HG03066 (cell line): ENCODE measurements at regions not wholly inside any gene's neighbourhood (a gene's known extent, or its start where the extent isn't known, plus 50 kb on each side); places are given as distances from the start of the nearest gene placed in this dataset.
"Not testable (repeated sequence)": the region's sequence is repeated elsewhere in the genome, so short reads cannot be mapped to it uniquely, and the experiment has no call there.

Experiments
- ATAC-seq: cut with Tn5 transposase; IDR thresholded peaks from one replicate; pipeline ENCODE4 v1.9.1; 2021; ENCODE audit warnings: low read depth; ENCODE audit not compliant: unreplicated experiment

DNA sequence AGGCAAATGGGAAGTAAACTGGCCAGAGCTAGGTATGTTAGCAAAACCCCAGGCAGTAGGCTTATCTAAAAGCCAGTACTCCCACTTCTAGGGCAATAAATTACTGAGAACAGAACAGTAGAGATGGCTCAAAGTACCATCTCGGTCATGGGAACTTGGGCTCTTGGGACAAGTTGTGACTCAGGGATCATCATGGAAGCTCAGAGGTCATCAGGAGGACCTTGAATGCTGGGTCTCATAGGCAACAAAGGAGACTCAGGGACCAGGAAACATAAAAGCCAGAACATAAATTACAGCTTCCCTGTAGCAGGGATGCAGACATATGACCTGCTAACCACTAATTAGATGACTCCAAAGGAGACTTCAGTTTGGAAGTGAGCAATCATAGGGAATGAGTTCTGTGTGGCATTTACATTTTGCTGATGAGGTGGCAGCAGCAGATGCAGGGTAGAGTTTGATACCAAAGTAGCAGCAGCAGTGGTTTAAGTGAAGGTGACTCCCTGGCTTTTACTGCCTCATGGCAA is 97.6 kb upstream of the SCAF11 start:
- no peak for ATAC-seq

DNA sequence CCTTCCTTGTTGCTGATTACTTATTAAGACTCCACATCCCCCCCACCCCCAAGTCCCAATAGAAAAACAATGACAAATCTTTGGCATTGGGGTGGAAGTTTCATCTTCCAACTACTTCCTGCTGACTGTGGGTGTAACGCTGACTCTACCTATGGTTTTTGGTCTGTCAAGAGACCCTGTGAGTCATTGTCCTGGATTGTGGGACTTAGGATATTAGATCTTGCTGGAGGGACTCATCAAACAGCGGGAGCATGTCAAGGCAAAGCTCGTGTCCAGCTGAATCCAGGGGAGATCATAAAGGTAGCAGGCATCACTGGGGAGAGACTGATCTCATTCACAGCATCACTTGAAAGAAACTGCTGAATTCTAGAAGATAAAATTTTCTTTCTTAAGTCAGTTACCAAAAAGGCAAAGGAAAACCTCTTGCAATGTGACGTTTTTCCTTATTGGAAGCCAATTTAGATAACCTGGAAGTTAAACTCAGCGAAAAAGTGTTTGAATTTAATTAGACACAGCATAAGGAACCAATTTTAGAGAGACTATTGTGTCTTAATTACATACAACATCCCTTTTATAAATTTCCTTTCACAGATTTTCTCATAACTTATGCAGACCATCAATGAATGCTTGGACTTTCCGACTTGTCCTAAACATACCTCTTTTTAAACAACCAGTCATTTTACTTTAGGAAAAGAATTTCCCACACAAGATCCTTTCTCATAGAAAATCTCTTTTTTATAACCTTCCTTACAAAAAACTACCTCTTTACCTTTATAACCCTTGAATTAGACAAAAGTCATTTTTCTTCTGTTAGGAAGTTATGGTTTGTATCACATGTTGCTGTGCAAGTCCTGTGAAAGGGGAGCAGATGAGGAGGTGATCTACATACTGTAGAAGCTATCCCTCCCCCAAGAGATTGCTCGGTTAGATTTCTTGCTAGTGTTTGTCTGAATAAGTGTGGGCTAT is 94.6 kb upstream of the SCAF11 start:
- no peak for ATAC-seq

DNA sequence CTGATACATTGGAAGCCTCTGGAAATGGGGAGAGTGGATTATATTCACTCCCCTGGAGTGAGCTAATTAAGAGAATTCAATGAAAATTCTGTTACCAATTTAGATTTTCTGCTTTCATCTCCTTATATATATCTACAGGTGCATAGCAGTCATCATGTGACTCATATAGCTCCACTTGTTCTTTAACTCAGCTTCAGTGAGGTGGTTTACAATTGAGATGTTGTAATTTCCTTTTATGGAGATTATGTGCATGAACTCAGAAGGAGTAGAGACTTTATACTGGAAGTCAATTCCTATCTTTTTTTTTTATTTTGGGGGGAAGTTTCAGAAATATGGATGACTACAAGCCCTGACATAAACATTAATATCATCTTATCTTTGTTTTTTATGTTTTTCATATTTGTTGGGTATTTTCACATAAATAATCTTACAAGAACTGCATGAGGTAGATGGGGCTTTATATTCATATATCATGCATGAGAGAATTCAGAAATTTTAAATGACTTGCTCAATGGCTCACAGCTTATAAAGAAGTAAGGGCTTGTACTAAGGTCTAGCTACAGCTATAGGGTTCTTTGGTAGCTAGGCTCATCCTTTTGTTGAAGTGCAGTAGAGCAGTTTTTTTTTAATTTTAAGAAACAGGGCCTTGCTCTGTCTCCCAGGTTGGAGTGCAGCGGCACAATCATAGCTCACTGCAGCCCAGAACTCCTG is 92.3 kb upstream of the SCAF11 start:
- no peak for ATAC-seq

DNA sequence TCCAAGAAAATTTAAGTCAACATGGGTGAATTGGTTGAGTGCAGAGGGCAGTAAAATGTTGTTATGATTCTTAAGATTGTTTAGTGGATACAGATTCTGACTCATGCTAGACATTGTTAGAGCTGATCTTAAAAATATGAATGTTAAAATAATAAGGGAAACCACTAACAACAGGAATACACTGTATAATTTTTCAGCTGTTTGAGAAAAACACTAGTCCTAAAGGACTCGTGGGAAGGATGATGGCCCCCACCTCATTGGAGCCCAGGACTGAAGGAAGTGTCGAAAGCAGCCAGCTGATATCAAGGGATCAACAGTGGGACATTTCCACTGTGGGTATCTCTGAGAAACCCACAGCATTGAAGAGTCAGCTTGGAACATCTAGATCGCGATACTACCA is 82.9 kb upstream of the SCAF11 start:
- ATAC-seq = no peak

DNA sequence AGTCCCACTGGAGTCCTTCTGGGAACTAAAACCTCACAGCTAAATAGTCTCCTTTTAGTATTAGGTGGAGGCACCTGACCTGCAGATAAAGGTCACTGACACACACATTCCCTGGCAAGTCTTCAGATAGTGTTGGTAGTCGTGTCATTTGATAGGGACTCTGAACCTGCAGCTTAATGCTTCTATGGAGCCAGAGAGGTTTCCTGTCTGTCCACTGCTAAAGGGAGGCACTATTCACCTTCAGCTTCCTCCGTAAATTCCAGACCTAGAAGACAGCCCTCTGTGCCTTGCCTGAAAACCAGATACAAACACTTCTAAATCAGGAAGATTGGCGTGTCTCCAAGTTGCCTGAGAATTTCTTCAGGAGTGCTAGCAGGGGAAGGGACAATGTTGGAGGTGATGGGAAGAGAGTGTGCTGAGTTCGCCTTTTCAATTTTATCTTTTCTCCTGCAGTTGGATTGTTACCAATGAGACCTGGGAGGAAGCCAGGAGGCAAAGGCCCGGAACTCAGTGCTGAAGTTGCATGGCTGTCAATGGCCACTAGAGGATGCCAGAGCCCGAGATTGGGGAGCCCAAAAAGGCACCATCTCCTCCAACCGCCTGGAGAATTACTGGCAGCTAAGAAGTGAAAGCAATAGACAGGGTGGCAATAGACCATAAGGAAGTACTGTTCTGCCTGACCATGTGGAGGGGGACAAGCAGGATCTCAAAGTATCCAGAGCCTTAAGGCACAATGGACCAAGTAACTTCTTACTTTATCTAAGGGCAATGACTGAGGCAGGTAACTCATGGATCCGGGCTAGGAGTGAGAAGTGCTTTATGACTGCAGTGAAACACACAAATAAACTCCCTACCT is 81.6 kb upstream of the SCAF11 start:
- peak; percentile 93 for ATAC-seq

DNA sequence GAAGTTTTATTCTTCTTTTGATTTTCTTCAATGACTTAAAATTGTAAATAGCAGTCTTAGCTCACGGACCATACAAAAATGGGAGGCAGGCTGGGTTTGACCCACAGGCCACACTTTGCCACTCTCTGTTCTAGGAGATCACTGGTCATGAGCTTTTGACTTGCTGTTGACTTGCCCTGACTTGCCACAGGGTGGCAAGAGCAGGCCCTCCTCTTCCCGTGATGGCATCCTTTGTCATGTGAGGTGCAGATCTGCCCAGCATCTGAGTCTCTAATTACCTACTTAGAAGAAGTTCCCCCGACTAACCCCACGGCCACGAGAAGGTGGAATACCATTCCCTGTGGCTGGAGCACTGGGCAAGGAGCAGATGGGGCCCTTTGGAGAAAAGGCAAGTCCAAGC is 81.0 kb upstream of the SCAF11 start:
- no peak for ATAC-seq

DNA sequence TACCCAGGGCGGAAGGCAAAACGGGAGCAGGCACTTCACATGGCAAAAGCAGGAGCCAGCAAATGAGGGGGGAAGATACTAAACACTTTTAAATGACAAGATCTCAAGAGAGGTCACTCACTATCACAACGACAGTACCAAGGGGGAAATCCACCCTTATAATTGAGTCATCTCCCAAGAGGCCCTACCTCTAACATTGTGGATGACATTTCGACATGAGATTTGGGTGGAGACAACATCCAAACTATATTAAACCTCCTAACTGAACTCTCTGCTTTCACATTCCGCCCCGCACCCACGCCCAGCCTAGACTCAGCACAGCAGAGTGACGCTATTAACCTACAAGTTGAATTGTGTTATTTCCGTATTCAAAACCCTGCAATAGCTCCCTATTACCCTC is 76.7 kb upstream of the SCAF11 start:
- ATAC-seq = no peak

DNA sequence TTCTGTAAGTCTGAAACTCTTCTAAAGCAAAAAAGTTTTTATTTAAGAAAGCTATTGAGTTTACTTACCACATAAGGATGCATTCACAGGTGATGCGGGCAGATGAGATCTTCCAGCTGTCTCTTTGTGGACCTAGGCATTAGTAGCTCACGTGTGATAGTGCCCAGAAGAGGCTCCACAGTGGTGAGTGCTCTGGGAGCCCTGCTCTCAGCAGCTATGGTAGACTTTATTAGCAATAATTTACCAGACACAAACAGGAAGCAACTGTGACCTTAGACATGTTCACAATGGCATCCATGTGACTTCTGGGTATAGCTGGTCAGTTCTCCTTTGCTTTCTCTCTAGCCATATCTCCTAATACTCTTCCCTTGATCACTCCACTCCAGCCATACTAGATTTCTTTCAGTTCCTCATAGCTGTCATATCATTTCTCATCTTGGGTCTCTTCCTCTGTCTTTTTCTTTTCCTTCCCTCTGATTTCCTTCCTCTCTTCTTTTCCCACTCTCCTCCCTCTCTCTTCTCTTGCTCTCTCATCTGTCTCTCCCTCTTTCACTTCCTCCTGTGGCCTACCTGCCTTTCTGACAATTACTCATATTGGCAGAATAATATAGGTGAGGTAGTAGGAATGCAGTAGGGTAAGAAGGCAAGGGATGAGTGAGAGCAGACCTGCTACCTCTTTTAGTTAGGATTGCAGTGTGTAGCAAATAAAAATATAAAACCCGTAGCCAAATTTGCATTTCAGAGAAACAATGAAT is 75.2 kb upstream of the SCAF11 start:
- peak; percentile 74 for ATAC-seq

DNA sequence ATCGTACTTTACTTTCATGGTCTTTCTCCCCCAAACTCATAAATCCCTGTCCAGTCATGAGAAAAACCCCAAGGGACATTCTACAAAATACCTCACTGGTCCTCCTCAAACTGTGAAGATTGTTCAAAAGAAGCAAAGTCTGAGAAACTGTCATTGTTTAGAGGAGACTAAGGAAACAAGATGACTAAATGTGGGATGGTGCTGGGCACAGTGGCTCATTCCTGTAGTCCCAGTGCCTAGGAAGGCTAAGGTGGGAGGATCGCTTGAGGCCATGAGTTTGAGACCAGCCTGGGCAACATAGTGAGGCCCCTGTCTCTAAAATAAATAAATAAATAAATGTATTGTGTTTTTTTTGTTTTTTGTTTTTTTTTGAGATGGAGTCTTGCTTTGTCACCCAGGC is 74.2 kb upstream of the SCAF11 start:
- ATAC-seq = no peak

DNA sequence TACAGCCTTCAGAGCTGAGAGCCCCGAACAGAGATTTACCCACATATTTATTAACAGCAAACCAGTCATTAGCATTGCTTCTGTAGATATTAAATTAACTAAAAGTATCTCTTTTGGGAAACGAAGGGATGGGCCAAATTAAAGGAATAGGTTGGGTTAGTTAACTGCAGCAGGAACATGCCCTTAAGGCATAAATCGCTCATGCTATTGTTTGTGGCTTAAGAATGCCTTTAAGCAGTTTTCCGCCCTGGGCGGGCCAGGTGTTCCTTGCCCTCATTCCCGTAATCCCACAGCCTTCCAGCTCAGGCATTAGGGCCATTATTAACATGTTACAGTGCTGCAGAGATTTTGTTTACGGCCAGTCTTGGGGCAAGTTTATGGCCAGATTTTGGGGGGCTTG is 68.3 kb upstream of the SCAF11 start:
- not testable (repeated sequence) for ATAC-seq

DNA sequence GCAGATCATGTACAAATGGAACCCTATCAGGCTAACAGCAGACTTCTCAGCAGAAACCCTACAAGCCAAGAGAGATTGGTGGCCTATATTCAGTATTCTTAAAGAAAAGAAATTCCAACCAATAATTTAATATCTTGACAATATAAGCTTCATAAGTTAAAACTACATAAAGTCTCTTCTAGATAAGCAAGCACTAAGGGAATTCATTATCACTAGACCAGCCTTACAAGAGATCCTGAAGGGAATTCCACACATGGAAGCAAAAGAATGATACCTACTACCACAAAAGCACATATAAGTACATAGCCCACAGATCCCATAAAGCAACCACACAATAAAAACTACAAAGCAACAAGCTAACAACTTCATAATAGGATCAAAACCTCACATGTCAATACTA is 60.4 kb upstream of the SCAF11 start:
- ATAC-seq = no peak

DNA sequence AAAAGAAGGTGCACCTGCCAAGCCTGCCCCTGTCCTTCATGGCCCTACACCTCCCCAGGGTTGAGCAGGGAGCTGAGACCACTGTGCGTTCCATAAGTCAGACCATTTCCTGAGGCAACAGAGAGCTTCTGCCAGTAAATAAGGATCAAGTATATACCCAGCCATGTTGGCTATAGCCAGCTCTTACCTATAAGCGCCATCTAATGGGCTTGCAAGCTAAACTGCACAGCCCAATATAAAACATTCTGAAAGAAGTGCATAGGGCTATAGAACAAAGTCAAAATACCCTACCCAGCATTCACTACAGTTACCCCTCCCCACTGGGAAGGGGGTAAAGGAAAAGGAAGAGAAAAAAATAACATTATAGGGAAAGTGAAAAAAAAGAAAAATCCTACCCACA is 59.3 kb upstream of the SCAF11 start:
- ATAC-seq = no peak

DNA sequence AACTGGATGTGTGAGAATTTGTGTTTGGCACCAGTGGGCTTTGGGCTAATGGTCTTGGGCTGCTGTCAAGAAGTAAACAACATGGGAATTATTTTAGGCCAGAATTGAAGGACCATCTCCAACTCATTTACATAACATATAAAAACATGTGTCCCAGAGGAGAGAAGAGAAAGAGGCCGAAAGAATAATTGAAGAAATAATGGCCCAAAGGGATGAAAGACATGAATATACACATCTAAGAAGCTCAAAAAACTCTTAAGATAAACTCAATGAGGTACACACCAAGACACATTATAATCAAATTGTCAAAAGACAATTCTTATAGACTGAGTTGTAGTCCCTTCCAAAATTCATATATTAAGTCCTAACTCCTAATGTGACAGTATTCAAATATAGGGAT is 56.1 kb upstream of the SCAF11 start:
- no peak for ATAC-seq

DNA sequence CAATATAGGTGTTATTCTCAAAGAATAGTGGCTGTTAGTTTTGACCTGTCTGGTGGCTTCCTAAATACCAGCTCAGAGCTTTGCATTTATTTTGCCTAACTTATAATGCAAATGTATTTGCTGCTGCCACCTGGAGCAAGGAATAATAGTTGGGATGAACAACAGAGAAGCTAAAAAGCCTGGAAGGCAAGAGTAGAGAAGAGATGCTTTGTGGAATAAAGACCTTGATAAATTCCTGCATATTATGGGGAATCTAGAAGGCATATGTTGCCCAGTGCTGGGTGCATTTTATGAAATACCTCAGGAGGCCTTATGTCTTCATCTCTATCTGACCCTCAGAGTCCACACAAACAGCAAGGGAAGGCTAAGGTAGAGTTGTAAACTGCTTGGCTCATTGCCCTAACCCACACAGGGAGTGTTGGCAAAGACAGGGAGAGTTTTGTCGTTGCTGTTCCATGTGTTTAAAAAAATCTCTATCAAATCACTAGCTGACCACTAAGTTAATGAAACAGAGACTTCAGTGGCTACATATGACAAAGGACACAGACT is 53.7 kb upstream of the SCAF11 start:
- no peak for ATAC-seq
